Activated CD4-positive, alpha-beta T cell treated with anti-CD3 and anti-CD28 coated beads for 4 hours (primary cell): ENCODE measurements at regions not wholly inside any gene's neighbourhood (a gene's known extent, or its start where the extent isn't known, plus 50 kb on each side); places are given as distances from the start of the nearest gene placed in this dataset.
A peak's percentile ranks its signal among the peaks of the same experiment; 100 is the strongest.

Experiments
- DNase-seq, 2 donors: peaks; one replicate each; pipeline ENCODE4 v3.0.0-alpha.2; 2020

DNA sequence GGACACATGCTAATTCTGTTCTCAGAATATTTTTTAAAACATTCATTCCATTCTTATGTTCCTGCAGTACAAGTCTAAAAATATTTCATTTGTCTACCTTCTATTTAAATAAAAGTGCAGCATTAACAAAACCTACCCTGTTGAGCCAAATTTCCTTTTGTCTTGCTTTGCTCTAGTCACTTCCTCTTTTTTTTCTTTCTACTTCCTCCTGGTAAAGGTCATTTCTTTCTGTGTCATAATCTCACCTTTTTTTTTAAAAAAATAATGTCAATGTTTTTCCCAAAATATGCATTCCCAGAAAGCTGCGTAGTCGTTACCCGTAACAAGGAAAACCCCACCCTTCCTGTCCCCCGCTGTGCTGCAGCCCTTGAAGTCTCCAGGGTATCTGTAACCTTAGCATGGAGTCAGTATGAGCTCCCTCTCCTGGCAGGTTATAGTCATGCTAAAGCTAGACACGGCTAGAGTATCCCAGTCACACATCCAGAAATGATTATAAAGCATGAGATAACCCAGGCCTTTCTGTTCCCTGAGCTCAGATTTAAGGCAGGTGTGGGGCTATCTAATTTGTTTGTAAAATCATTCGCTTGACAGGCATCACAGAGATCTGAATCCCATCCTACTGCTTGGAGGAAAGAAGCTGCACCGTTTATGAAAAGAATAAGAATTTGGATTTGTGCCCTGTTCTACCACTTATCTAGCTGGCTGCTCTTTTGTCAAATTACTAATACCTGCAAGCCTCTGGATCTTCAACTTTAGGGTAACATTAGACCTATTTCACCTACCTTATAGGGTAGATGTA lies 51.1 kb upstream of the EED start:
- peak; percentile 67 to 71 for DNase-seq

- no peak for DNase-seq
Measured at GRCh38 chr11:86192519-86193257, 51.9 kb upstream of the EED start.

GRCh38 chr11:86191874-86192273 lies 52.7 kb upstream of the EED start:
- DNase-seq = no peak

GRCh38 chr11:86187027-86187426 lies 57.5 kb upstream of the EED start:
- no peak for DNase-seq

DNA sequence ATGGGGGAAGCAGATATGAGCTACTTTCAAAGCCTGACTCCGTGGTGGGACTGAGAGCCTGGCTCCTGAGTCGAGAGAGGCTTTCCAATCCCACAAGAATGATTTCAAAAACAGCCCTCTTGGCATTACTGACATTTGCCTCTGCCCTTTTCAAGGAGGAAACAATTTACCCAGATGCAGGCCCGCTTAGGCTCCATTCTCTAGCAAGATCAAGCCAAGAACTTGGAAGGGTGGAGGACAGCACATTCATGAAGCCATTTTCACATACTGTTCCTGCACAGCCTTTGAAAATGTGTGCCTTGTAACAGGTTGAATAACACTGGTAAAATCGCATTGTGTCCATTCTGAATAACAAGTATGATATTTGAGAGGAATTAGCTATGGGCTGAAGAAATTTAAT lies 58.2 kb upstream of the EED start:
- no peak for DNase-seq

DNA sequence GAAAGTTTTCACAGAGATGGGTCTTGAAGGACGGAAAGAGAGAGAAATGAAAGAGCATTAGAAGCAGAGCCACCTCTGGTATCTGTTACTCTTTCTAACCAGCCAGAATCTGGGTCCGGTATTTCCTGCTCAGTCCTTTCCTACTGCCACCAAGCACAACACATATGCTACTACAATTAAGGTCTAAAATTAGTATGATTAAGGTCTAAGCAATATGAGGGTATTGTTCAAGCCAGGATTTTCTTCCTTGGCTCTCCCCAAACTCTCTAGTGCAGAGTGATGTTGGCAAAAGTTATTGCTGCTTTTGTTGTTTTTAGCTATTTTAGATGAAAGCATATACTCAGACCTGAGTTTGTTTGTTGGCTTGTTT lies 59.2 kb upstream of the EED start:
- no peak for DNase-seq

DNA sequence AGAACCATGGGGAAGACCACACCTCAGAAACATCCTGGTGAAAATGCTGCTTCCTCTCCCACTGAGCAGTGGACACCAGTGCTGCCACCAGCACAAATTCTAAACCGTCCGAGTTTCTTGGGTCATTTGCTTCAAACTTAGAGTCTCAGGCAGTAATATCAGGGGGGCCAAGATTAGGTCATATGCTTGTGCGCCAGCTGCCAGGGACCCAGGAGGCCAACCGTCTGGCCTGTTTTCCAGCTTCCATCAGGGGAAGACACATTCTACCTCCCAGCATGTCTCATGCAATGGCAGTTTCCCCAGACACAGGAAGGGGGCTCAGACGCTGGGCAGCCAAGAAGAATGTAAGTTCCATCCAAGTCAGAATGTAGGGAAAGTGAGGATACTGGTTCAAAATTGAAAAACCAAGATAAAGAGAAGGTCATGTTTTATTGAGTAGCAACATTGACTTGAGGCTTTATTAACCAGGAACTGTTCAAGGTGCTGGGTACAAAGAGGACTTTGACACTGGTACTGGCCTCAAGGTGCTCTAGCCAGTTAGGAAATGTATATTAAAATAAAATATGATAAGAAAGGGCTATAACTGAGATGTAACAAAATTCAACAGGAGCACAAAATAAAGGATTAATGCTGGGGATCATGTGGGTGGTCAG lies 59.7 kb upstream of the EED start:
- DNase-seq = no peak

DNA sequence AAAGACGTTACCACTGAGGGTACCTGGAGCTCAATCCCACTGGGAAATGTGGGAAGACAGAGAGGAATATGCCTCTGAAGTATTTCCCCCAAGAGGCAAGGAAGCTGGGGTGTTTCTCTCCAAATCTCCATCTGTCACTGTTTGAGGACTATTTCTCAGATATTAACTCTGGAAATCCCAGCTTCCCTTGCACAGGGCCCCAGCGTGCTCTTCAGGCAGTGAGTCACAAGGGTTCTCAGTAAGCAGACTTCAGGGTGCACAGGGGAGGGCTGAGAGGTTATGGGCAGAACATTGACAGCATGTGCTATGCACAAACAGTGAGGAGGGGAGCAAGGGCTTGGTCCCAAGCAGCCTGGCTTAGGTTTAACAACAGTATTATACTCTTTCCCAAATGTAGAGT lies 60.9 kb upstream of the EED start:
- DNase-seq = peak in 1 of 2 donors; percentile 31

DNA sequence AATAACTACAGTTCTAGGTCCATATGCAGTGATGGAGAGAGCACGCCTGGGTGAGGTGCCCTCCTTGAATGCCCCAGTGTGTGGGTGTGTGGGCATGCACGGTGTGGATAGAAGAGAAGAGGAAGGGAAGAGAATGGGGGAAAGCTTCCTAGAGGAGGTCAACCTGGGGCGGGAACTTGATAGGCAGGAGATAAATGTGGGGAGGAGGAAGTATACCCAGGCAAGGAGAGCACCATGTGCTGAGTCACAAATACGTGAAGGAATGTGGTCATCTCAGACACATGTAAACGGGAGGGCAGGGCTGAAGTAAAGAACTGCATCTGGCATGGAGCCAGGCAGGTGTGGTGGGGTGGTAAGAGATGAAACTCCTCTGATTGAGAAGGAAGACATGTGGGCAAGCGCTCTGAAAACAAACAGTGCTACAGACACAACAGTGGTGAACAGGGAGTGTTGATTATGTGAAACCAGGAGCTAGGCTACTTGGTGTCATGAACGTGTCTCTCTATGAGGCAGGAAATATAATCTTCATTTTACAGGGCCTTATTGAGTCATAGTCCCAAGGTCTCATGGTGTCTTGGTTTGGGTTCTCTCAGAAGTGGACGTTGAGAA lies 61.5 kb upstream of the EED start:
- DNase-seq = peak; percentile 36 to 39

GRCh38 chr11:86181379-86181778 lies 63.2 kb upstream of the EED start:
- no peak for DNase-seq

- DNase-seq = no peak
Measured at GRCh38 chr11:86180851-86181250, 63.7 kb upstream of the EED start.

GRCh38 chr11:86180423-86180822 lies 64.1 kb upstream of the EED start:
- DNase-seq = no peak

DNA sequence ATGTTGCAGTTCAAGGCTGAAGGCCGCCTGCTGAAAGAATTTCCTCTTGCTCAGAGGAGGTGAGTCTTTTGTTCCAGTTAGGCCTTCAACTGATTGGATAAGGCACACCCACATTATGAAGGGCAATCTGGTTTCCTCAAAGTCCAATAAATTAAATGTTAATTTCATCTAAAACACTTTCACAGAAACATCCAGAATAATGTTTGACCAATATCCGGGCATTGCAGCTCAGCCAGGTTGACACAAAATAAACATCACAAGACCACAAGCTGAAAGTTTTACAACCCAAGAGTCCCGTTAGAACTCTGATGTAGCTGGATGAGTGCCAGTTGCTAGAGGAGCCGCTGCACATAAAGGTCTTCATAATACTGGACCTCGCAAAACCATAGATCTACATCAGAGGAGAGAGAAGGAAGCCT lies 64.9 kb upstream of the EED start:
- DNase-seq = no peak

- no peak for DNase-seq
Measured at GRCh38 chr11:86177302-86177701, 67.3 kb upstream of the EED start.

DNA sequence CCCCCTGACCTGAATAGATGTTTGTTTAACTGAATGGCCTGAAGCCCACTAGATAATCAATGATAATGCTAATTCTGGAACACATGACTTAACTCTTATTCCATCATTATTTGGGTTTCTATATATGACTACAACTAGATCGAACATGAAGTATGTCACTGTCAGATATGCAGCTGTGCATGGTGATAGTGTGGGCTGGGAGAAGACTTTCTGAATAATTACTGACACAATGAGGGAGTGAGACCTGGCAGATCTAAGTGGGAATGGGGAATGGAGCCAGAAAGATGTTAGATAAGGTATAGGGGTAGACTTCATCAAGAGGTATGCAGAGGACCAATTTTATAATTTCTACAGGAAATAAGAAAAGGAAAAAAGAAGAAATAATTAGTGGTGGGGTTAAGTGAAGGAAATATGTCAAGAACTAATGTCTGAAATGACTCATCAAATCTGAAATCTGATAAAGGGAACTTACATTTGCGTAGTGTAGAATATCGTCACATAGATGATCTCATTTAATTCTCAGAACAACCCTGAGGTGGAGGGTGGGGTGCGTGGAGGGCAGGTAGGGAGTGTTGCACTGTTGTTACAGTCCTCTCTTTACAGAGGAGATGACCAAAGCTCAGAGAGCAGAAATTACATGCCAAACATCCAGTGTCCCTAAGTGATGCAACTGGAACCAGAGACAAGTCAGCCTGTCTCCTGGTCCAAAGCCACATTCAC lies 68.2 kb upstream of the EED start:
- DNase-seq = peak; percentile 26 to 36

DNA sequence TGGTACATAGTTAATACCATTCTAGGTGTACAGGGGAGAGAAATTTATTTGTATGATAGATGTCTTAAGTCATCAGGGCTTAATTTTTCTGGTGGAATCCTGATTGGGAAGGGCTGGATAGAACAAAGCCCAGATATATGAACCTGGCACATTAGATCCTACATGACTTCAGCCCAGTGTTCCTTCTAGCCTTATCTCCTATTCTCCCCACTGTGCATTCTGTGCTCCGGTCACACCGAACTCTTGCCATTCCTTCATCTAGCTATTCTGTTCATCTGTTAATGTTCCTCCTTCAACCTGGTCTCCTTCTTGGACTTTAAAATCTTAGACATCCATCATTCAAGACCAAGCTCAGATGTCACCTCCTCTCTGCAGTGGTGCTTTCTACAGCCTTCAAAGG lies 68.9 kb upstream of the EED start:
- DNase-seq = no peak

DNA sequence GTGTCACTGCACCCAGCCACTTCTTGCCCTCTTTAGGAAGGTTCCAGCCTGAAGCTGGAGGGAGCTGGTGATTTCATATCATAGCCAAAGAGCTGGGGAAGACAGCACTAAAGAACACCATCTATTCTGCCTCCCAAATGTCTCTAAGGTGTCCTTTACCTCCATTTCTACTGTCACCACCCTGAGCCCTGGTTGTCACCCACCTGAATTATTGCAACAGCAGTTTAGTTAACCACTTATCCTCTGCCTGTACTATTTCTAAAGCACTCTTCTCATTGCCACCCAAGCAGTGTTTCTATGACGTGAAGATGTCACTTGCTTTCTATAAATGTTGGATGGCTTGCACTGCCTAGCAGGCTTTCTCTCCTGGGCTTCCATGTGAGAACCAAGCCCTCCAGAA lies 69.4 kb upstream of the EED start:
- no peak for DNase-seq

- no peak for DNase-seq
Measured at GRCh38 chr11:86174101-86175046, 70.2 kb upstream of the EED start.

DNA sequence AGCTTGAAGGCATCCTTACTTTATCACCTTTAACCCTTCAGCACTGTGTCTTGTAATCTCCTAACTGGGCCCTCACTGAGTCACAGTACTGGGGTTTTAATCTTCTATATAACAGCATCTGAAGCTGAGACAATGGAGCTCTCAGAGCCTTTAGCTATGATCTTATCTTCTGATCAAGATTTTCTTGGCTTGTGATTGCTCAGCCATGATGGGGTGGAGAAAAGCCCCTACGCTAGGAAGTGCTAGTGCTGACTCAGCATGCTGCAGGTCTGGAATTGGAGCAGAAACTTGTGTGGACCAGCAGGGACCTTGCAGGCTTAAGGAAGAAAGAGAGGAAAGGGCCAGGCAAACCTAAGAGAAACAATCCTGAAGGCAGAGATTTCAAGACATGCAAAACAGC lies 71.7 kb upstream of the EED start:
- DNase-seq = no peak

GRCh38 chr11:86171627-86172026 lies 72.9 kb upstream of the EED start:
- no peak for DNase-seq

GRCh38 chr11:86167499-86168164 lies 76.9 kb upstream of the EED start:
- DNase-seq = no peak
